SIG-M5 treated with dmso at 0.1 percent for 504 hours (cell line): ENCODE measurements at regions not wholly inside any gene's neighbourhood (a gene's known extent, or its start where the extent isn't known, plus 50 kb on each side); places are given as distances from the start of the nearest gene placed in this dataset.
"Not testable (repeated sequence)": the region's sequence is repeated elsewhere in the genome, so short reads cannot be mapped to it uniquely, and the experiment has no call there.

Source experiments
- DNase-seq: peaks from one replicate; lab custom pipeline; 2025; ENCODE audit not compliant: unreplicated experiment; lab: John Stamatoyannopoulos, UW

DNA sequence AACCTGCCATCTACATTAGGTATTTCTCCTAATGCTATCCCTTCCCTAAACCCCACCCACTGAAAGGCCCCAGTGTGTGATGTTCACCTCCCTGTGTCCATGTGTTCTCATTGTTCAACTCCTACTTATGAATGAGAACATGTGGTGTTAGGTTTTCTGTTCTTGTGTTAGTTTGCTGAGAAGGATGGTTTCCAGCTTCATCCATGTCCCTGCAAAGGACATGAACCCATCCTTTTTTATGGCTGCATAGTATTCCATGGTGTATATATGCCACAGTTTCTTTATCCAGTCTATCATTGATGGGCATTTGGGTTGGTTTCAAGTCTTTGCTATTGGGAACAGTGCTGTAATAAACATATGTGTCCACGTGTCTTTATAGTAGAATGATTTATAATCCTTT, 149.2 kb downstream of the PCDH7 start:
- DNase-seq, result not testable (repeated sequence)

DNA sequence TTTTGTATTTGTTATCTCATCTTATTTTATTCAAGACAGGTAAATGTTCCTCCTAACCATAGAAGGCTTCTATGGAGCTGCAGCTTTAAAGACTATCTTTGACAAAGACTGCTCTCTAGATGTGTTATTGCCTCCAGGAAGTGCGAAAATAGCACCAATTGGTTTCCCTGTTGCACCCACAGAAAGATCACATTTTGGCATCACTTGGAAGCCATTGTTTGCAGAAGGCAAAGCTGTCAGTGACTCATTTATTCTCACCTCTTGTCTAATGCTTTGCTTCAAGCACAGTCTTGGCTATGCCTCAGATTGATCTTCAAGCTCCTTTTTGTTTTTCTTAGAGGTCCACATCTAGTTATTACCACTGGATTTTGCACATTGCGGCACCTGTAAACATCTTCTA, 150.3 kb downstream of the PCDH7 start:
- DNase-seq, result no peak

DNA sequence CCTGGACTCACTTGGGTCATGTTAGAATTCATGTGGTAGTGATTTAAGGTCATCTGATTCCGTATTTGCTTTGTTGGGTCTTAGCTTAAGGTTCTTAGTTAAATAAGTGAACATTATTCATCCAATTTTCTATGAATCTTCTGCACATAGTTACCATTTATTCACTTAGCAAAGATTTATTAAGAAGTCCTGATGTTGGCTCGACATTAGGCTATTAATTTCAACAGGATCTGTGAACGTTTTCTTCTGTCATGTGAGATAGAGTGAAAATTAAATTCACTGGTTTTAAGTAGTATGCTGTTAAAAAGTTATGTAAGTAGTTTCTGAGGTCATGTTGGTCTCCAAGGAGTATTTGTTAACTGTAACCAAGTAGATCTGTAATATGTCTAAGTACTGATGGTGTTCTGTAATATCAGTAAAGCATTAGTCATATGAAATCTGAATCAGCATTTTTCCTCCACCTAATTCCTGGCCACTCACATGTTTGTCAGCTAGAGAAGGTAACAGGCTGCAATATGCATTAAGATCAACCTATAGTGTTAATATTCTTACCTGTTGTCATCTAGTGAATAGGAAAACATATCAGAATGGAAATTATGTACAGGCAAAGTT, 155.6 kb downstream of the PCDH7 start:
- DNase-seq, result no peak

DNA sequence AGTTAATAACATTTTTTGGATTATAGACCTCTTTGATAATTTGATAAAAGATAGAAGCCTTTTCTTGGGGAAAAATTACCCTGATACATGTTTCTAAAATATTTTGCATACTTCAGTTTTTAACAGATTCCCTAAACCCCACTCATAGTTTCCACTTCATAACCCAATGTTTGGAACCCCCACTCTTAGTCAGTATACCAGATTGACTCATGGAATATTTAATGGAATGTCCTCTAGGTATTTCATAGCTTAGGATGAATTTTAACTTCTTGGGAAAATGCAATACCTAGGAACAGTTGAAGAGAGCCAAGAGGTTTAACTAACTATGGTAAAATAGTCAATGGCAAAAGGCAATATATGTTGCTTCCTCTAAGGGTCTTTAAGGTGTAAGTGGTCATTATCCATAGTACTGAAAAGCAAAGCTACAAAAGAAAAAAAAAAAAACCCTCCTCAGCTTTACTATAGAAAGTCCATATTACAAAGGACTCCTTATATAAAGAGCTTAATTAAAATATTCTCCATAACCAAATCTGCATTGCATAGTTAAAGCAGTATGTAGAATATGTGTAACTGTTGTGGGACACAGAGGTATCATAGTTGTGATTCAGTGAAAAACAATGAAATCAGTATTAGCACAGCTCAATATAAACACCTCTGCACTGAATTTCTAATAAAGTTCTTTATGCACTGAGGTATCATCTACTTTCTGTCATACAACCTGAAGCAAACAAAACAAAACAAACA, 159.9 kb downstream of the PCDH7 start:
- no peak for DNase-seq

DNA sequence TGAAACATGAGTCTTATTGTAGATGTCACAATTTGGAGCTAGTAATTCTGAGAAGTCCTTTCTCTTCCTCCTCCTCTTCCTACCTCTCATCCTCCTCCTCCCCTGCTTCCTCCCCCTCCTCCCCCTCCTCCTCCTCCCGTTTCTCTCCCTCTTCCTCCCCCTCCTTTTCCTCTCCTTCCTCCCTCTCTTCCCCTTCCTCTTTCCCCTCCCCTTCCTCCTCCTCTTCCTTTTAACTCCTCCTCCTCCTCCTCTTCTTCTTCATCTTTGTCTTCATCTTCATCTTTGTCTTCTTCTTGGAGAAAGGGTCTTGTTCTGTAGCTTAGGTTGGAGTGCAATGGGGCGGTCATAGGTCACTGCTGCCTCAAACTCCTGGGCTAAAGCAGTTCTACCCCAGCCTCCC, 161.8 kb downstream of the PCDH7 start:
- no peak for DNase-seq

DNA sequence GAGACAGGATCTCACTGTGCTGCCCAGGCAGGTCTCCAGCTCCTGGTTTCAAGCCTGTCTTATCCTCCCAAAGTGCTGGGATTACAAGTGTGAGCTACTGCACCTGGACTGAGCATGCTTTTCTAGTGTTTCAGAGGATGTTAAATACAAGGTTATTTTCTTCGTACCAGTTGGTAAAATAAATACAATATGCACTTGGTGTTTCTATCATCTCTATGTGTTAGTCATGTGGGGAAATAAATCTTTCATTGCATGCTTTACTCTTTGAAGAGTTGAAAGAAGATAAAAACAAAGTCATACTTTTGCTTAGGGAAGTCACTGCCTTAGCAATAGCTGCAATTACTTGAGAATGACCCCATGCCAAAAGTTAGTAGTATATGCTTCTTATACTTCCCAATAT, 162.3 kb downstream of the PCDH7 start:
- DNase-seq, result no peak

DNA sequence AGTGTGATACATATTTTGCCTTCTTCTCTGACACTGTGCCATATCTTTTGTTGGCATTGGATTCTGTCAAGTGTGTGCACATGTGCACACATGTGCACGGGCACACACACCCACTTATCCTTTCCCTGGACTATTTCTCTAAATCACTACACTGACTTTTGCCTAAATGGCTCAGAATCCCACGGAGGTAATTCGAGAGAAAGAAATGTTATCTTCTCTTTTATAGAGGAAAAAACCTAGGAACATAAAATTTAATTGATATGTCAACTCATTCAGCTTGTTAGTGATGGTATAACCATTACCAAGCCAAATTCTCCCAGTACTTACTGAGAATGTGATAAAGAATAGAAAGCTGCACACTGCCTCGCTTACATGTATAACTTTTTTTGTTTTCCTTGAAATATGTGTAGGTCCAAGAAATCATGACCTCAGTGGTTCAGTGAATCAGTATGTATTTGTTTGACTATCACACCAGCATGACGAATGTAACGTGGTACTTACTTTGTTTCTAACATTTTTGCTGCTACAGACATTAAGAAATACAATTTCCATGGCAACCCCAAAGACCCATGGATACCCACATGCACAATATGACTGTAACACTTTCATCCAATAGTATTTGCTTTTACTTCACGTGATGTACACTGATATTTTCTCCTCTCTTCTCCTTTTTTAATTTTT, 163.0 kb downstream of the PCDH7 start:
- no peak for DNase-seq

DNA sequence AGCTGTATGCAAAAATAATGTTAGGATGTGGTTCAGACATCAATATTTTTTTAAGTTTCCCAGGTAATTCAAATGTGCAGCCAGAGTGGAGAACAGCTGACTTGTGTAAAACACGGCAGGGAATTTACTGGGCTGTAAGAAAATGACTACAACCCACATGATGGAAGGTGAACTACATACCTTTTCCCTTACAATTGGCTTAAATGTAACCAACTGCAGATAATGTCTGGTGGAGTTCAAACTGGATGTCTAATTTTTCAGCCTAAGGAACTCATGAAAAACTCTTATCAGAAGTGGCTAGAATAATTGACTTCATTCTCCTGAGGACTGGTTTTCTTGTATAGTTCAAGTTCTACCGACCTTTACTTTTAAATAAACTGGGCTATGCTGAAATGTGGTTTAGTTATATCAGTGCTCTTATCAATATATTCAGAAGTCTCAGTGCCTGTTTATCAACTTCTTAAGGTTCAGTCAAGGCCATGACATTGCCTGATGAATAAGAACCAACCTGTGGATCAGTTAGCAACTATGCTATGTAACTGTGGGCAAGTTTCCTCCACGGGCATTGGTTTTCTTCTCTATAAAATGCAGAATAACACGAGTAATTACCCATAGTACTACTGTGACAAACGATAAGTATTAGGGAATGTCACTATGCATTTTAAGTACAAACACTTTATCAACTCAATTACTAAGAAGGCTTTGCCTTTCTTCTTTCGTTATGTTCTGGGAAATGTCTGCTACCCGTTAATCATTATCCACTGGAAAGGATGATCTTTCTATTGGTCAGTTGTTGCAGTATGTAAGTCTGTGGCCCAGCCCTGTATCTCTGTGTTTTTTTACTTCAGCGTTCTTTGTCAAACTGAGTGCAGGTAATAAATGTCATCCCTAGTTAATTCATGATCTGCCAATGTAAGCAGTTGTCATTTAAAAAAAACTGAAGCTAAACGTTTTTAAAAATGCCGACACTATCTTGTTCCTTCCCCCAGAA, 181.6 kb downstream of the PCDH7 start:
- DNase-seq, result no peak

DNA sequence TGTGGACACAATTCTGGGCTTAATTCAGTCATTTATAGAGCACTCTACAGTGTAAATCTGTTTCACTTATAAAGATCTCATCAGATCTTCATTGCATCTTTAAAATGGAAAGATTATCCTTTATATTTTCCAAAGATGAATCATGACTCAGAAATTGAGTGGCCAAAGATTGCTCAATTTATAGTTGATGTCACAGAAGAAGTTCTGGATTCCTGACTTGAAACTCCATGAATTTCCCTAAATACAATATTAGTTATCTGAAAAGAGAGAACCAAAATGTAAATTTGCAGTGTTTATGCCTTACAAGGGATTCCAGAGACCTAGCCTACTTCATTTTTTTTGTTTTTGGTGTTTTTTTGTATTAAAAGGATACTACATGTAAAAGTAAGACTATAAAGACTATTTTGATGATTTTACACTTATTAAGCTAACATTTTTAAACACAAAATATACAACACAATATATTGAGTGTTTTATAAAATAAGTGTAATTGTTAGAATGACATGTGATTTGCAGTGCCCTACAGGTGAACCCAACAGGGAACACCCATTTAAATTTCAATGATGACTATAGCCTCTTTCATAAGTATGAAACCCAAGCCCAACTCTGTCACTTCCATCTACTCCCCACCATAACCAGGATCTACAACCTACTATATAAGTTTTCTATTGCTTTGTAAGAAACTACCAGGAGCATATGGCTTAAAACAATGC, 183.5 kb downstream of the PCDH7 start:
- no peak for DNase-seq

DNA sequence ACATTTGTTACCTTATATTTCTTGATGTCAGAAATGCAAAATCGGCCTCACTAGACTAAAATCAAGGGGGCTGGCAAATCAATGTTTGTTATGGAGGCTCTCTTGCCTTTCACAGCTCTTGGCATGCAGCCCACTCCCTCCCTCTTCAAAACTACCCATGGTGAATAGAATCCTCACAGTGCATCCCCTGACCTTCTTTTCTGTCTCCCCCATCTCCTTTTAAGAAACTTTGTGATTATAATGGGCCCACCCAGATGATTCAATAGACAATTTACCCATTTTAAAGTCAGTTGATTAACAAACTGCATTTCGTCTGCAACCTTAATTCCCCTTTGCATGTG, 184.0 kb downstream of the PCDH7 start:
- DNase-seq, result no peak

DNA sequence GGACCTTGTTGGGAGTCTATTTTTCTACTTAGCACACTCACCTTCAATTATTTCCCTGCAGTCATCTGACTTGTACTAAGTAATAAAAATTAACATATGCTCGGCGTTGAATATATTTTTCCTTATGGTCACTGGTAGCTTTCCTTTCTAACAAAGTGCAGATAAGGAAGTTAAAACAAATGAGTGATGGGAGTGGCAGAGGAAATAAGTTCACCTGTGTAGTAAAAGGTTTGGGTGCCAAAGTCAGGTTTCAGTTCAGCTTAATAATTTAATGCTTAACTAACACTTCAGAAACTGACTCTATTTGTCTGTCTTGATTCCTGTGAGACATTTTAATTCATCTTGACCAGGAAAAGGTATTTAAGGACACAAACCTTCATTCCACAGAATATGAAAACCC, 184.4 kb downstream of the PCDH7 start:
- no peak for DNase-seq

DNA sequence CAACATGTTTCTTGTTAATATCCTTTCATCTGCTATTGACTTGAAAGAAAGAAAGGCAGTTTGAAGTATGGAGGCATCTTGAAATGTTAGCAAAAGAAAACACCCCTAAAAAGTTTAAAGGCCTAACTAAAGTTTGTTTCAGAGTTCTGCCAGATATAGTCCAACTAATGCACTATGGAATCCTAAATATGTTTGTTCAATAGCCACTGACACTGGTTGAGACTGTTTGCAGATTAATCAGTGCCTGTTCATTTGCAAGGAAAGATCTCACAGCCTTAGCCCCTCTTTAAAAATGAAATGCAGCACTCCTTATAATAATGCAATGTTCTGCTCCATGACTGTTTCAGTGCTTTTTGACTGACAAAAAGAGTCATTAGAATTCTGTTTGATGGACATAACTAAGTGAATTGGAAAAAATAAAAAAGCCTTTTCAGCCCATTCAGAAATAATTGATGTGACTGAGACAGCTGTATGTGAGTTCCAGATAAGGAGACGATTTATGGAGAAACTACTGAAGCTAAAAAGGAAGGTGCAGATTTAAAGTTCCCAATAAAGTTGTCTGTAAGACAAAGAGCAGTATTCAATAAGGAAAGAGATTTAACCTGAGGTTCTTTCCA, 192.0 kb downstream of the PCDH7 start:
- no peak for DNase-seq

DNA sequence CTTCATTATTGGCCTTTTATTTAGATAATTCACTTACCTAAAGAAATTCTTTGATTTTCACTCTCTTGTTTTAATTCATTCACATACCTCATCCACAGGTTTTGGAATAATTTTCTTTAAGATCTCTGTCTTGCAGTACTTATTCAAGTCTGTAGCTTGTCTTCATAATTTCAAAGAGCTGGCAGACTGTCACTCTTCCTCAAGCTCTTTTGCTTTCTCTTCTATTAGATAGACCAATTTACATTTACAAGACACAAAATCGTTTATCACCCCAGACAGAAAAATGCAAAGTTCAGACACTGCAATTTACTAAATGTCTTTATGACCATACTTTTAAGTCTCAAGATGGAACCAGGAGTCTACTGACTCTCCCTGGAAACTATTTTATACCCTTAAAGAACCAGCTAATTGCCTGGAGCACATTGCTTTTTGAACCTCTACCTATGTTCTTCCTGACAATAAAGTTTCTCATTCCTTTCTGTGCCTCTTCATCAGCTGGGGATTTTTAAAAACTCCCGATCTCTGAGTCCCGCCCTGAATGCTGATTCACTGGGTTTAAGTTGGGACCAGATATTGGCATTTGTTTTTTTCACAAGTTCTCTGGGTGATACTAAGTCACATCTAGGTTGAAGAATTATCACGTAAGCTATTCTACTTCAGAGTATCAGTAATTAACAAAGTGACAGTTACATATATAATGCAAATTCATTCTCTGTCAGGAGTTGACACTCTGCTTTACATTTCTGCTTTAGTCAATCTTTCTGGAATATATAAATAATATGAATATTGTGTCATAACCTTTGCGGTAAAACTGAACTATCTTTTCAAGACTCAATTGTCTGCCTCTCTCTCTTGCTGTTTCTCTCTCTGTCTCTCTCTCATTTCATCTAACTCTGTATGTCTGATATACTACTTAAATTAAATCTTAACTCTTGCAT, 196.4 kb downstream of the PCDH7 start:
- no peak for DNase-seq

DNA sequence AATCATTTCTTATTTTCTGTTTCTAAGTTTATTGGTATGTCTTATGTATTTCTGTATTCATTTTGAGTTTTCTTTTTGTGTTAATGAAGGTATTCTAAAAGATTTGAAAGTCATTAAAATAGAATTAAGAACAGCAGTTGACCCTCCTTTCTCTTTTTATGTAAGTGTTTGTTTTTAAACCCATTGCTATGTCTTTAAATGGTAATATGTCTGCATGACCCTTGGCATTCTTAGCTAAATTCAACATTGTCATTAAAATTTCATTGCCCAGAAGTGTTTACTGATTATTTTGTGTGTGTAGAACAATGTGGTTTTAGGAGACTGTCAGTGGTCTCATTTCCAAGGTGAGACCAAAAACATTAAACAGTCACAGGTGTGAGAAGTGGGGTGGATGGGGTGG, 197.8 kb downstream of the PCDH7 start:
- no peak for DNase-seq

DNA sequence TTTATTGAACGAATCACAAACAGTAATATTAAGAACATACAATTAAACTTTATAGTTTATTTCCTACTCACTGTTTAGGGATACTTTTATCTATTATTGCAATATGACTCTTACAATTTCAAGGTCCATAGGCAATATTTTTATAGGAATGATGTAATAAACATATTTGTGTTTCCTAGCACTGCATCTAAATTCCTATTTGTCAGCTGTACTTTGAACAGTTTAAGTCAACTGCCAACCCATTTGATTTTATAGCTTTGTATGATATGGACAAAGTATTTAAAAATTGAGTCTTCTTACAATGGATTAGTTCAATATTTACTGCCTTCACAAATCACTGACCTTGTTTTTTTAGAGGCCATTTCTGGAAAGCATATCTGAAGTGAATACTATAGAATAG, 199.3 kb downstream of the PCDH7 start:
- no peak for DNase-seq

DNA sequence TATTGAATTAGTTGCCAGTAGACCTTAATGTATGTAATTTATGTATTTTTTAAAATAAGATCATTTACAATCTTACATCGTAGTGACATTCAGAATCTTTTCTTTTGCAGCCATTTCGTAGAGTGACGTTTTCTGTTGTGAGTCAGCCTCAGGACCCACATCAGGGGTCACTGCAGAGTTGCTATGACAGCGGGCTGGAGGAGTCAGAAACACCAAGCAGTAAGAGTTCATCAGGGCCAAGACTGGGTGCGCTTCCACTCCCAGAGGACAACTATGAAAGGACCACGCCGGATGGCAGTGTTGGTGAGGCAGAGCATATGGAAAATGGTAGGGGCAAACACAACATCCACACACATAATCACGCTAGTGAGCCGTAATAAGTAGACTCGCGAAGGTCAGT, 199.9 kb downstream of the PCDH7 start:
- DNase-seq, result no peak

DNA sequence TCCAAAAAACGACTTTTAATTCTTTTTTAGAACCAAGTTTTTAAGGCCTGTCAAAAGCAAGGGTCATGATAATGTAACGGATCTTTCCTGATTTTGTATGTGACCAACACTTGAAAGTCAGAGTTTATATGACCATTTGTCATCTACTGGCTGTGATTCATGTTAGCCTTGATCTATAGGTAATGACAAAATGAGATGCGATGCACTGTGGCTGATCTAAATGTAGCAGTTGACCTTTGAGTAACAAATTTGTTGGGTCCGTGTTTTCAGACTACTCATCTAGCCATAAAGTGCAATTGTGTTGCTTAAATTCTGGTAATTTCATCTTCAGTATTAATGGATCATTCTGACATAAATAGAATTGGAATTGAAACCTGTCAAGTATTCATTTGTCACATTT, 202.5 kb downstream of the PCDH7 start:
- no peak for DNase-seq

DNA sequence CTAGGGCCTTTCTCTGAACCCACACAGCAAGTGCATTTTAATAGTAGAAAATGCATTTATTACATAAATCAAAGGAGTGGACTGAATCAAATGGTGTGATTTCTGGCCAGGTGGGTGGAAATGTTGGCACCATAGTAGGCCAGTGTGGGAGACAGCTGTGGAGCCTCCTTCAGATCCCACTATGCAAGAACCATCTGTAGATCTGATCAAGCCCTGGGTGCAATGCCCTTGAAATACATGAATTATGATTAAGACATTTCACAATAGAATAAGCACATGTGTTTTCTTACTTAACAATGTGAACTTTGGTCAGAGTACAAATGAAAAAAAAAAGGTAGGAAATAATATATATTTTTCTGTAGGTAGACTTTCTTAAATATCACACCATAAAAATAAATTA, 204.3 kb downstream of the PCDH7 start:
- DNase-seq, result no peak

DNA sequence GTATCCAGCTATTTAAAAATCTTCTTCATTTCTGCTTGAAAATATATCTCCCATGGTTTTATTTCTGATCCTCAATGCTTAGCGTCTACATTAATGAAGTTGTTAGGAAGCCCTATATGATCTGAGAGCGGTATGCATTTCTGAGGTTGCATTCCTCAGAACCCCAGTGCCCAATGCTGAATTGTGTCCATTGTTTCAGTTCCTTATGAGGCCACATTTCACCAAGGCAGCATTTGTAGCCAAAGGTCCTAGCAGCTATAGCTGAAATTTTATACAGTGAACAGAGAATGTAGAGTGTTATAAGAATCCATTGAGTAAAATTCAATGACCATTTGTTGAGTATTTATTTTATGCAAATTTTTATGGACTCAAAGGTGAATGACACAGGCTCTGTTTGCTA, 209.5 kb downstream of the PCDH7 start:
- no peak for DNase-seq
